Heart right ventricle (tissue), 16 donors: ENCODE measurements at regions not wholly inside any gene's neighbourhood (a gene's known extent, or its start where the extent isn't known, plus 50 kb on each side); places are given as distances from the start of the nearest gene placed in this dataset.

Experiments
- ATAC-seq, 8 donors: fragments of 200-7000 bp; cut with Tn5 transposase; one replicate each; pipeline ENCODE4 v1.9.1; 2020; ENCODE audit warnings: mild to moderate bottlenecking in 8 of 8, moderate library complexity in 8 of 8, moderate number of reproducible peaks in 1 of 8
- DNase-seq, 2 donors: peaks; one replicate each; pipeline ENCODE4 v3.0.0-alpha.2; 2020
- H3K27ac ChIP-seq, 10 donors: fragments of 200-600 bp; sonication (generic) in 2 of 10; one replicate each; pipeline versions ENCODE4 v1.5.0 to v1.8.0; 2020 to 2022; ENCODE audit warnings: mild to moderate bottlenecking in 3 of 10
- H3K27me3 ChIP-seq, 7 donors: fragments of 200-600 bp; one replicate each; pipeline ENCODE4 v1.8.0; 2021 to 2022; ENCODE audit warnings: mild to moderate bottlenecking in 2 of 7
- H3K36me3 ChIP-seq, 9 donors: fragments of 200-600 bp; sonication (generic) in 1 of 9; one replicate each; pipeline versions ENCODE4 v1.5.0 to v1.8.0; 2020 to 2022; ENCODE audit warnings: mild to moderate bottlenecking in 2 of 9
- H3K4me1 ChIP-seq, 9 donors: fragments of 200-600 bp; sonication (generic) in 1 of 9; one replicate each; pipeline versions ENCODE4 v1.5.0 to v1.8.0; 2020 to 2022; ENCODE audit warnings: mild to moderate bottlenecking in 4 of 9
- H3K4me3 ChIP-seq, 10 donors: fragments of 200-600 bp; sonication (generic) in 2 of 10; one replicate each; pipeline versions ENCODE4 v1.5.0 to v1.8.0; 2020 to 2022; ENCODE audit warnings: mild to moderate bottlenecking in 7 of 10, moderate library complexity in 2 of 10
- H3K9me3 ChIP-seq, 11 donors: fragments of 200-600 bp in 10 of 11; sonication (generic) in 2 of 11; one replicate each; pipeline versions ENCODE4 v1.5.0 to v1.8.0; 2013 to 2022; ENCODE audit warnings: mild to moderate bottlenecking in 2 of 11, control low read depth in 1 of 11, moderate library complexity in 1 of 11
- CTCF ChIP-seq, 9 donors: fragments of 200-600 bp; sonication (generic) in 2 of 9; IDR thresholded peaks; one replicate each; pipeline versions ENCODE4 v1.5.0 to v1.8.0; 2021 to 2022; ENCODE audit warnings: antibody characterized with exemption in 9 of 9, mild to moderate bottlenecking in 5 of 9, moderate library complexity in 1 of 9
- WGBS, 2 donors: extraction: QIAGEN DNeasy Blood & Tissue Kit; methylation state at CpG; one replicate each; pipeline ENCODE4 v1.1.7; 2013; ENCODE audit warnings: inconsistent platforms in 1 of 2; 5-methylcytosine and 5-hydroxymethylcytosine counted together
- intact Hi-C, 10 donors: fragments of 100-400 bp; cut with DNase I; formaldehyde crosslinking; loops; one replicate each; pipeline versions ENCODE4 v1.11.1 to v1.14.2; 2022
- donor health status: Arrhythmogenic right ventricular cardiomyopathy.
- donor health status: ischemic (EF 13 %, LVEDD 7.1; RV severe dilation, severe dysfunction).
- donor health status: healthy with polysubstance abuse.
- donor health status: DM: no; HTN: yes; CAD: no.
- donor health status: DM: no; HTN: no; CAD: no.
- donor health status: ischemic (EF 25% LVEDD 6.9; RV normal size, moderate dysfunction).
- donor health status: ischemic (EF 25% LVEDD 5.7; RV mildly dilated, moderate dysfunction).
- donor health status: healthy.
- donor health status: DM: yes; HTN: yes; CAD: no.
- donor health status: Ischemic cardiomyopathy.
- donor health status: ischemic (EF 35%, LVEDD 5.7; RV mildly dilated, moderate dysfunction).
- donor health status: nonischemic (EF 11% LVEDD 7.7; RV severe dilation, severe dysfunction).
- donor health status: DM: yes; HTN: yes; CAD: no.
- donor health status: PGD.
- donor health status: ischemic (EF 29% LVEDD 5.4; RV normal size, mild dysfunction).
- donor health status: nonischemic (EF 23%, LVEDD 6.1; RV moderate dilation, normal function).

GRCh38 chr11:69355346-69355940 lies 61.5 kb downstream of the MYEOV start:
- peaks cover 0 to 14% (median 9%) of the 10 kb centered on the region in 11 donors for H3K9me3 ChIP-seq
- H3K27ac ChIP-seq = no peak overlapping the region
- no peak for ATAC-seq
- no peaks in the 10 kb centered on the region for H3K36me3 ChIP-seq
- H3K4me1 ChIP-seq = peaks cover 0 to 11% (median 0%) of the 10 kb centered on the region in 9 donors
- DNase-seq = no peak
- no peak overlapping the region for H3K4me3 ChIP-seq
- H3K27me3 ChIP-seq = peaks cover 0 to 10% (median 0%) of the 10 kb centered on the region in 7 donors
- intact Hi-C loops = no loop called here
- 93 to 95% methylated on average over 10 of the region's 10 CpGs for WGBS, 2 donors
- TF ChIP-seq CTCF (IDR thresholded peaks at IDR 0.05) = no peak

GRCh38 chr11:69355959-69356702 lies 62.2 kb downstream of the MYEOV start:
- WGBS, 2 donors = 77 to 79% methylated on average over 8 of the region's 8 CpGs

GRCh38 chr11:69356703-69357457 lies 62.9 kb downstream of the MYEOV start:
- no peak overlapping the region for H3K27ac ChIP-seq
- WGBS, 2 donors = 78 to 80% methylated on average over 15 of the region's 15 CpGs
- no peak for TF ChIP-seq CTCF (IDR thresholded peaks at IDR 0.05)
- peaks cover 0 to 15% (median 9%) of the 10 kb centered on the region in 11 donors for H3K9me3 ChIP-seq
- no peak overlapping the region for H3K4me3 ChIP-seq
- intact Hi-C loops = no loop called here
- no peaks in the 10 kb centered on the region for H3K36me3 ChIP-seq
- DNase-seq (peak in 1 of 2 donors; percentile 1), ATAC-seq (no peak)
- H3K4me1 ChIP-seq = peaks cover 0 to 11% (median 0%) of the 10 kb centered on the region in 9 donors
- H3K27me3 ChIP-seq = peaks cover 0 to 10% (median 0%) of the 10 kb centered on the region in 7 donors

More at GRCh38 chr11:69355959-69356702, 62.2 kb downstream of the MYEOV start:
- intact Hi-C loops = no loop called here
- ATAC-seq (no peak), DNase-seq (peak in 1 of 2 donors; percentile 1)
- peaks cover 0 to 10% (median 0%) of the 10 kb centered on the region in 7 donors for H3K27me3 ChIP-seq
- H3K4me3 ChIP-seq = no peak overlapping the region
- no peak overlapping the region for H3K27ac ChIP-seq
- TF ChIP-seq CTCF (IDR thresholded peaks at IDR 0.05) = no peak
- no peaks in the 10 kb centered on the region for H3K36me3 ChIP-seq
- H3K4me1 ChIP-seq = peaks cover 0 to 11% (median 0%) of the 10 kb centered on the region in 9 donors
- peaks cover 0 to 15% (median 9%) of the 10 kb centered on the region in 11 donors for H3K9me3 ChIP-seq
